Dermis microvascular lymphatic vessel endothelial cell (primary cell): ENCODE measurements at regions not wholly inside any gene's neighbourhood (a gene's known extent, or its start where the extent isn't known, plus 50 kb on each side); places are given as distances from the start of the nearest gene placed in this dataset.
"Not testable (repeated sequence)": the region's sequence is repeated elsewhere in the genome, so short reads cannot be mapped to it uniquely, and the experiment has no call there.

Experiments used
- DNase-seq, 2 donors: peaks; one replicate each; pipeline versions ENCODE4 v3.0.0 to v3.0.0-alpha.2; 2010; ENCODE audit warnings: low read depth in 2 of 2

- DNase-seq, result no peak
These were observed 1255.9 kb downstream of the JRKL start for GRCh38 chr11:97645736-97646135.

DNA sequence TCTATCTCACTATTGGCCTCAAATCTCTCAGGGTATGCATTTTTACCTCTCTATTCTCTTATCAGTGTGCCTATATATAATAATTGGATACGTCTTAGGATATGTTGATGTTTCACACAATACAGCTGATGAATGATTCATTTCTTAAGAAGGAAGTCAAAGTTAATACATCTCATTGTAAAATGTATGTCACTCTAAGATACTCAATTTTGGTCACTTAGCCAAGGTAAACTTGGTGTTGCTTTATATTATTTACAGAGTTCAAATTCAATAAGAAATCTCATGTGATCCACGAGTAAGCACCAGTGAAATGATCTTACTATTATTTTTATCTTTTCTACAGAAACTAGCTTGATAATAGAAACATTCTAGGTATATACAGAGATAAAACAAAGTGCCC is 1266.5 kb downstream of the JRKL start:
- DNase-seq, result peak in 1 of 2 donors; percentile 56

- no peak for DNase-seq
These were observed 1268.0 kb downstream of the JRKL start for GRCh38 chr11:97657852-97658251.

DNA sequence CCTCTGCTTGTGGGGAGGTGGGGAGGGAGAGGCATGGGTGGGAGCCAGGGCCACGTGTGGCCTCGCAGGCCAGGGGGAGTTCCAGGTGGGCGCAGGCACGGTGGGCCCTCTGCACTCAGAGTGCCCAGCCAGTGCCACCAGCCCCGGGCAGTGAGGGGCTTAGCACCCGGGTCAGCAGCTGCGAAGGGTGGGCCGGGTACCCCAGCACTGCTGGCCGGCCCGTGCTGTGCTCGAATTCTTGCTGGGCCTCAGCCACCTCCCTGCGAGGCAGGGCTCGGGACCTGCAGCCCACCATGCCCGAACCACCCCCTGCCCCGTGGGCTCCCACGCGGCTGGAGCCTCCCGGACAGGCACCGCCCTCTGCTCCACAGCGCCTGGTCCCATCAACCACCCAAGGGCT is 1277.2 kb downstream of the JRKL start:
- no peak for DNase-seq

- no peak for DNase-seq
These were observed 1293.9 kb downstream of the JRKL start for GRCh38 chr11:97683733-97684132.

DNA sequence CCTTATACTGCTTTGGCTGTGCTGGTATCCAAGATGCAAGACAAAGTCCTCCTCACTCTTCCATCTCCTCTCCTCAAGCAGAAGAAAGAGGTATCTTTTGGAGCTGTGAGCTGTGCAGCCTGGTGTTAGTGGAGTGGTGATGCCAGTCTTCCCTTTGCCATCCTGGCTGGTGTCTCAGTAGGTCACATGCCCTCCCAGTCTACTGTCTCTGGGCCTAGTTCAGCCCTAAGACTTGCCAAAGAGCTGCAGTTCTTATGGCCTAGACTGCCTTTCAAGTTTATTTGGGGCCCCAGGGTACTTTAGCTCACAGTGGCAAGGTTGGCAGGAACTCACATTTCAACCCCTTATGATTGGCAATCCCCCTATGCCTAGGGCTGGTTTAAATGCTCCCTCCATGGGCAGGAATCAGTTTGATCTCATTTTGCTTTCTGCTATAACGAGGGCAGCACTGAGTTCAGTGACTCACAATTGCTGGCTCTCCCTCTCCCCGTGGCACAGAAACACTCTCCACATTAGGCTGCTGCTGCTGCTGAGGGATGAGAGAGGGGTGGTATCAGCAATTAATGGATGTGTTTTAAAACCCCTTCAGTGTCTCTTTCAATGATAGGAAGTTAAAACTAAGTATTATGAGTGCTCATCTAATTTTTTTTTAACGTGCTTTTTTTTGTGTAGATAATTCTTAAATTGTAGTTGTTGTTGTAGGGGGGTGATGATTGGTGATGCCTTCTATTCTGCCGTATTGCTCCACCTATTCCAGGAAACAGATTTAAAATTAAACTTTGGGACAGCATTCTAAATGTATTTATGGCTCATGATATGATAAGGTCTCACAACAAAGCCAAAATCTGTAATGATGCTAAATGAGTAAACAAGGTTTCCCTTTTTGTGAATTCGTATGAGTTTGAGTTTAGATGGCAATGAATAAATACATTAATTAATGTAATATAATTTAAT is 1295.0 kb downstream of the JRKL start:
- DNase-seq, result no peak

- no peak for DNase-seq
These were observed 1295.9 kb downstream of the JRKL start for GRCh38 chr11:97685695-97686094.

- DNase-seq, result no peak
These were observed 1297.3 kb downstream of the JRKL start for GRCh38 chr11:97687111-97687510.

DNA sequence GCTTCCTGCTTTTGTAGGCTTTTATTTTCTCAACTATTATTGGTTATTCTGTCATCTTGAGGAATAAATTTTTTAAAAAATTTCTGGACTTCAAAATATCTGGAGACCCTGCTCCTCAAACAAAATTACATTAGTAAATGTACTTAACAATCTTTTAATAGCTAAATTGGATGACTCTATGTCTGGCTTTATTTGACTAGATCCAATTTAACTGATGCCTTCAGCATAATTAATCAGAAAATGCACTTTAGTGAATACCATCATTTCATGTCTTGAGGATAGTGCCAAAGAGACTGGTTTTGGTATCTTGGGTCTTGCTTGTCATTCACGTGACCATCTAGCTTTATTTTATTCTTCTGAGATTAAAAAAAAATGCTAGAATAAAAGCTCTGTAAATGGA is 1301.2 kb downstream of the JRKL start:
- no peak for DNase-seq

DNA sequence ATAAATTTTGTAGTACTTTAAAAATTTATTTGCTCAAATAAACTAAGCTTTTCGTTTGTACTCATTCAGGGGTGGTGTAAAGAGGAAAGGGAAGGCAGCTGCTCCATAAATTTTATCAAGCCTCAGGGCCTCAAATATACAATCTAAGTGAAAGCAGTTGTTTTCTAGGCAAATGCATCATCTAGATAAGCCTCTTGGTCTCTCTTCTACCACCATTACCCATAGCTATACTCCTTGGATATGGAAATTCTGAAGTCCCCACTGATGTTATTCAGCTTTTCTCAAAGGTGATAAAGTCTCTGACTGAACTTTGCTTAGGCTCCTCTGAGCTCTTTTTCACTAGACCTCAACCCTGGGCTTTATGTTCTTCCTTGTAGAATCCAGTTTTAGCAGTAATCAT is 1313.1 kb downstream of the JRKL start:
- no peak for DNase-seq

- DNase-seq, result no peak
These were observed 1314.0 kb downstream of the JRKL start for GRCh38 chr11:97703851-97704250.

DNA sequence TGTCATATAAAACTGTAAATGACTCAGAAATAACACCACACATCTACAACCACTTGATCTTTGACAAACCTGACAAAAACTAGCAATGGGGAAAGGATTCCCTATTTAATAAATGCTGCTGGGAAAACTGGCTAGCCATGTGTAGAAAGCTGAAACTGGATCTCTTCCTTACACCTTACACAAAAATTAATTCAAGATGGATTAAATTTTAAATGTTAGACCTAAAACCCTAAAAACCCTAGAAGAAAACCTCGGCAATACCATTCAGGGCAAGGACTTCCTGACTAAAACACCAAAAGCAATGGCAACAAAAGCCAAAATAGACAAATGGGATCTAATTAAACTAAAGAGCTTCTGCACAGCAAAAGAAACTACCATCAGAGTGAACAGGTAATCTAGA is 1315.3 kb upstream of the CNTN5 start:
- not testable (repeated sequence) for DNase-seq

- no peak for DNase-seq
These were observed 1302.8 kb upstream of the CNTN5 start for GRCh38 chr11:97717922-97718321.

GRCh38 chr11:97722065-97722464 is 1298.7 kb upstream of the CNTN5 start:
- DNase-seq, result peak in 1 of 2 donors; percentile 24

GRCh38 chr11:97722721-97723120 is 1298.0 kb upstream of the CNTN5 start:
- DNase-seq, result no peak

DNA sequence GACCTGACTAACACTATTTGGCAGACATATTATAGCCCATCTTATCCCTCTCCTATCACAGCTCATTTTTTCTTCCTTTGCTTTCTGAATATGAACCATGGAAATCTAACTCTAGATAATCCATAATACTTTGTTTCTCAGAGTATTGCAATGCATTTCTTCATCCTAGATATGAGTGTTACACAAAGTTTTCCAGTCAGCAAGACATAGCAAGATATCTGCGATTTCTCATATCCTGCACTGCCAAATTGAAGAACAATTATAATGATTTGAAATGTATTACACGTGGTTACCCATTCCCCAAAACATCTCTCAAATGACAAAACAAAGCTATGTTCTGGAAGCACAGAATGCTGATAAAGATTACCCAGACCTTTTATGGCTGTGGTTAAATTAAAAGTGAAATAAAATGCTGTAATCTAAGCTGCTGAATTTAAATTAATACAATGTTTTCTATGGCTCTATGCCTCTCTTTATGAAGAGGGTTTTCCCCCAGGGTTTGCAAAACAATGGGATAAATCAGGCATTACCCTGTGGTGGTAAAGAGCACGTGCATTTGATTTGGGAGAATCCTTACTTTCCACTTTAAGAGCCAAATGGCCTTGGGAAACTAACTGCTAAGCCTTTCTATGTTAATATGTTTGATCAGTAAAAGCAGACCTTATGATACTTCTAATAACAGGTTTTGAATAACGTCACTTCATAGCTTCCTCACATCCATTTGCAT is 1291.0 kb upstream of the CNTN5 start:
- DNase-seq, result no peak

- no peak for DNase-seq
These were observed 1288.6 kb upstream of the CNTN5 start for GRCh38 chr11:97732011-97732632.

GRCh38 chr11:97738751-97739150 is 1282.0 kb upstream of the CNTN5 start:
- DNase-seq, result no peak

DNA sequence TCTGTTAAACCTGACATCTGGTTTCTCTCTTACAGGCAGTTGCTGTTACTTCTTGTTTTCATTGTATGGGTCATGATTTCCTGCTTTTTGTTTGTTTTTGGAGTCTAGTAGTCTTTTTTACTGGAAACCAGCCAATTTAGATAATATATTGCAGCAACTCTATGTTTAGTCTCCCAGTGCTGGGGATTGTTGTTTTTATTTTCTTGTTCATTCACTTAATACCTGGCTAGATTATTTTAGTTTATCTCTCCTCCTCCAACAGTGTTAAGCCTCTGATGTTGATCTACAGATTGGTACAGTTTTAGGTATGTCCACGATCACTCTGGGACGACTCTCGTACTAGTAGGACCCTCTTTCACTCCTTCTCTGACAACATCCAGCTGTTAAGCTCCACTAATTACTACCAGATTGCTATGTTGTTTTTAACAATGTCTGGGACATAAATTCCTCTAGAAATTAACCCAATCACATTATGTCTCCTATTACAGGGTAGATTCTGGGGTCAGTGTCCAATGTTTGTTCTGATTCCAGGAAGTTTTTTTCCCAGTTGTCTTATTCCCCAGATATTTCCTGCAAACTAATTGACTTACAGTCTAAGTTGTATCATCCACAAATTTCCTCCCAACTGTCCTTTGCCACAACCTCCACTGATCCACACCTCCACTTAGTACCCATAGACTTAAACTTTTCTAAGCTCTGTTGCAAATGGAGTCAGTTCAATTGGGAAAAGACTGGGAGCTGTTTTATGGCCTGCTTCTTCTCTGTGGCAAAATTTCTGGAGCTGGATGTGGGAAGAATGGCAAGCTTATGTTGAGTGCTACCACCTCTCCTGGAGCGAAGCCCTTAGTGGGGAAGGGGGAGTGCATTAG is 1280.6 kb upstream of the CNTN5 start:
- DNase-seq, result peak in 1 of 2 donors; percentile 72

GRCh38 chr11:97740801-97741151 is 1280.0 kb upstream of the CNTN5 start:
- DNase-seq, result no peak

DNA sequence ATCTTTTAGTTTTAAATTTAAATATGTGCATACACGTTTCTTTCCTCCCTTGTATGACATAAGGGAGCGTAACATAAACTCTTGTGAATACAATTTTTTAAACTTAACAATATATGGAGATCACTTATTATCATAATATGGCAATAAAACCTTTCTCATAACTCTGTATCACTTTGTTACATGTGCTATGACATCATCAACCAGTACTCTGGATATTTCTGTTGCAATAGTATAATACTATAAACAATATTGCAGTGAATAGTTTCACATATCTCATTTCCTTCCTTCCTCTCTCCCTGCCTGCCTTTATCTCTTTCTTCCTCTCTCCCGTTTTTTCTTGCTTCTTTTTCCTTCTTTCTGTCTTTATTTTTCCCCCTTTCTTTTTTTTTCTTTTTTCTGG is 1278.0 kb upstream of the CNTN5 start:
- DNase-seq, result no peak
